ENCODE measurements at regions not wholly inside any gene's neighbourhood (a gene's known extent, or its start where the extent isn't known, plus 50 kb on each side); places are given as distances from the start of the nearest gene placed in this dataset.

GRCh38 chr22:49536571-49537131 is 291.0 kb downstream of the BRD1 start (continued):
- TF ChIP-seq KLF17 (tag by site-specific recombination; IDR thresholded peaks at IDR 0.05) = no peak

- no peaks in the 10 kb centered on the region for H3K9me3 ChIP-seq (ENCODE audit: control insufficient read depth, insufficient read depth, low read depth, low read length)
- no peak overlapping the region for H3K4me3 ChIP-seq (ENCODE audit: low read depth, low read length)
- no peak overlapping the region for H3K27ac ChIP-seq (ENCODE audit: extremely low read depth, low read depth, low read length)
- H3K4me1 ChIP-seq (ENCODE audit: control insufficient read depth, insufficient read depth, low read length) = no peaks in the 10 kb centered on the region
- TF ChIP-seq ZNF391 (tag by site-specific recombination; IDR thresholded peaks at IDR 0.05; ENCODE audit: borderline replicate concordance, low read depth) = no peak
- TF ChIP-seq ZNF560 (tag by site-specific recombination; IDR thresholded peaks at IDR 0.05; ENCODE audit: borderline replicate concordance) = no peak
- TF ChIP-seq ZNF2 (tag by site-specific recombination; IDR thresholded peaks at IDR 0.05) = no peak
- no peak for TF ChIP-seq ELK4 (IDR thresholded peaks at IDR 0.05; ENCODE audit: borderline replicate concordance, low read depth, low read length)
- TF ChIP-seq ZNF768 (tag by site-specific recombination; IDR thresholded peaks at IDR 0.05) = no peak
- no peak for TF ChIP-seq YY1 (tag by site-specific recombination; IDR thresholded peaks at IDR 0.05)
- no peak for TF ChIP-seq ZXDB (tag by site-specific recombination; IDR thresholded peaks at IDR 0.05)
- no peak for TF ChIP-seq ZNF292 (tag by site-specific recombination; IDR thresholded peaks at IDR 0.05; ENCODE audit: borderline replicate concordance, low read depth)
- no peak for TF ChIP-seq ZNF169 (tag by site-specific recombination; IDR thresholded peaks at IDR 0.05)
- no peak for TF ChIP-seq ZNF433 (tag by site-specific recombination; IDR thresholded peaks at IDR 0.05; ENCODE audit: low read depth)
- no peak for TF ChIP-seq ZNF521 (tag by site-specific recombination; IDR thresholded peaks at IDR 0.05)
- no peak for TF ChIP-seq PBX3 (CRISPR knock-in tag; IDR thresholded peaks at IDR 0.05)
- no peak for TF ChIP-seq ZNF302 (tag by site-specific recombination; IDR thresholded peaks at IDR 0.05; ENCODE audit: low read depth)
- TF ChIP-seq ZNF623 (tag by site-specific recombination; IDR thresholded peaks at IDR 0.05) = no peak
- TF ChIP-seq ZBTB7A (tag by site-specific recombination; IDR thresholded peaks at IDR 0.05; ENCODE audit: low read depth) = no peak
- no peak for TF ChIP-seq ZNF529 (tag by site-specific recombination; IDR thresholded peaks at IDR 0.05; ENCODE audit: insufficient replicate concordance)
- no peak for TF ChIP-seq MYNN (tag by site-specific recombination; IDR thresholded peaks at IDR 0.05; ENCODE audit: borderline replicate concordance)
- TF ChIP-seq ZNF423 (tag by site-specific recombination; IDR thresholded peaks at IDR 0.05) = no peak
- no peak for TF ChIP-seq ZNF174 (tag by site-specific recombination; IDR thresholded peaks at IDR 0.05)
- ChIA-PET POLR2A (no interaction called here), CTCF (no interaction called here)
- no peaks in the 10 kb centered on the region for H3K36me3 ChIP-seq (ENCODE audit: control insufficient read depth in 2 of 2, insufficient read depth in 1 of 2, low read length in 2 of 2)
Measured at GRCh38 chr22:49535527-49536125, 292.0 kb downstream of the BRD1 start.

GRCh38 chr22:49535126-49535525 is 292.5 kb downstream of the BRD1 start:
- H3K4me3 ChIP-seq (ENCODE audit: low read depth, low read length) = no peak overlapping the region
- POLR2A ChIA-PET = no interaction called here
- H3K36me3 ChIP-seq (ENCODE audit: control insufficient read depth in 2 of 2, insufficient read depth in 1 of 2, low read length in 2 of 2) = no peaks in the 10 kb centered on the region
- no peaks in the 10 kb centered on the region for H3K4me1 ChIP-seq (ENCODE audit: control insufficient read depth, insufficient read depth, low read length)
- no peaks in the 10 kb centered on the region for H3K9me3 ChIP-seq (ENCODE audit: control insufficient read depth, insufficient read depth, low read depth, low read length)
- CTCF ChIA-PET = no interaction called here
- H3K27ac ChIP-seq (ENCODE audit: extremely low read depth, low read depth, low read length) = no peak overlapping the region
- TF ChIP-seq ZNF274 (IDR thresholded peaks at IDR 0.05; ENCODE audit: low read length) = no peak
- no peak for TF ChIP-seq ZNF274 (tag by site-specific recombination; IDR thresholded peaks at IDR 0.05; ENCODE audit: borderline replicate concordance)
- TF ChIP-seq ZNF18 (tag by site-specific recombination; IDR thresholded peaks at IDR 0.05) = no peak
- no peak for TF ChIP-seq ZNF280C (tag by site-specific recombination; IDR thresholded peaks at IDR 0.05)
- TF ChIP-seq ZNF23 (tag by site-specific recombination; IDR thresholded peaks at IDR 0.05; ENCODE audit: borderline replicate concordance) = no peak
- TF ChIP-seq ZNF146 (tag by site-specific recombination; IDR thresholded peaks at IDR 0.05) = no peak
- TF ChIP-seq ZNF16 (tag by site-specific recombination; IDR thresholded peaks at IDR 0.05; ENCODE audit: low read depth) = no peak
